ENCODE measurements at regions not wholly inside any gene's neighbourhood (a gene's known extent, or its start where the extent isn't known, plus 50 kb on each side); places are given as distances from the start of the nearest gene placed in this dataset.
"Not testable (repeated sequence)": the region's sequence is repeated elsewhere in the genome, so short reads cannot be mapped to it uniquely, and the experiment has no call there.

GRCh38 chr22:48498526-48499331 is 1328.9 kb downstream of the BRD1 start:
- Histone ChIP-seq H3K36me3 (ENCODE audit: control insufficient read depth, insufficient read depth, low read length) (no peaks in the 10 kb centered on the region), H3K27me3 (ENCODE audit: control insufficient read depth, insufficient read depth, low read length) (no peaks in the 10 kb centered on the region), H3K4me3 (ENCODE audit: low read depth, low read length) (no peak overlapping the region)
- TF ChIP-seq CTCF (IDR thresholded peaks at IDR 0.05; ENCODE audit: insufficient read depth, low read length, severe bottlenecking): no peak
- FAIRE-seq: no peak
- DNase-seq (ENCODE audit: low read depth): no peak

GRCh38 chr22:48497743-48498520 is 1329.7 kb downstream of the BRD1 start:
- FAIRE-seq; H3K4me3 ChIP-seq (ENCODE audit: low read depth, low read length); DNase-seq (ENCODE audit: low read depth); H3K36me3 ChIP-seq (ENCODE audit: control insufficient read depth, insufficient read depth, low read length); H3K27me3 ChIP-seq (ENCODE audit: control insufficient read depth, insufficient read depth, low read length): not testable (repeated sequence)

GRCh38 chr22:48496987-48497650 is 1330.6 kb downstream of the BRD1 start:
- no peaks in the 10 kb centered on the region for H3K27me3 ChIP-seq (ENCODE audit: control insufficient read depth, insufficient read depth, low read length)
- no peaks in the 10 kb centered on the region for H3K36me3 ChIP-seq (ENCODE audit: control insufficient read depth, insufficient read depth, low read length)
- no peak for DNase-seq (ENCODE audit: low read depth)
- no peak for FAIRE-seq
- no peak overlapping the region for H3K4me3 ChIP-seq (ENCODE audit: low read depth, low read length)
- TF ChIP-seq CTCF (IDR thresholded peaks at IDR 0.05; ENCODE audit: insufficient read depth, low read length, severe bottlenecking): no peak

- H3K27me3 ChIP-seq (ENCODE audit: control insufficient read depth, insufficient read depth, low read length): peaks cover 4% of the 10 kb centered on the region
- no peaks in the 10 kb centered on the region for H3K36me3 ChIP-seq (ENCODE audit: control insufficient read depth, insufficient read depth, low read length)
- no peak overlapping the region for H3K4me3 ChIP-seq (ENCODE audit: low read depth, low read length)
- no peak for DNase-seq (ENCODE audit: low read depth)
- no peak for FAIRE-seq
- TF ChIP-seq CTCF (IDR thresholded peaks at IDR 0.05; ENCODE audit: insufficient read depth, low read length, severe bottlenecking): no peak
Measured at GRCh38 chr22:48496226-48496845, 1331.3 kb downstream of the BRD1 start.

- no peak for DNase-seq (ENCODE audit: low read depth)
- H3K27me3 ChIP-seq (ENCODE audit: control insufficient read depth, insufficient read depth, low read length): peaks cover 11% of the 10 kb centered on the region
Measured at GRCh38 chr22:48495751-48496080, 1332.0 kb downstream of the BRD1 start.

More at GRCh38 chr22:48495751-48496080, 1332.0 kb downstream of the BRD1 start:
- TF ChIP-seq CTCF (IDR thresholded peaks at IDR 0.05; ENCODE audit: insufficient read depth, low read length, severe bottlenecking): no peak
- H3K36me3 ChIP-seq (ENCODE audit: control insufficient read depth, insufficient read depth, low read length): no peaks in the 10 kb centered on the region
- no peak for FAIRE-seq
- no peak overlapping the region for H3K4me3 ChIP-seq (ENCODE audit: low read depth, low read length)

Data from bronchial epithelial cell (primary cell).